ENCODE measurements at regions not wholly inside any gene's neighbourhood (a gene's known extent, or its start where the extent isn't known, plus 50 kb on each side); places are given as distances from the start of the nearest gene placed in this dataset.

- no peak for TF ChIP-seq CTCF (IDR thresholded peaks at IDR 0.05; ENCODE audit: insufficient read depth, low read length, poor library complexity, severe bottlenecking)
- no peak for TF ChIP-seq EZH2phosphoT487 (conservative IDR thresholded peaks at IDR 0.05; ENCODE audit: low read length)
Measured at GRCh38 chr2:238646281-238646680, 201.6 kb upstream of the TWIST2 start.
